ENCODE measurements at regions not wholly inside any gene's neighbourhood (a gene's known extent, or its start where the extent isn't known, plus 50 kb on each side); places are given as distances from the start of the nearest gene placed in this dataset.

DNA sequence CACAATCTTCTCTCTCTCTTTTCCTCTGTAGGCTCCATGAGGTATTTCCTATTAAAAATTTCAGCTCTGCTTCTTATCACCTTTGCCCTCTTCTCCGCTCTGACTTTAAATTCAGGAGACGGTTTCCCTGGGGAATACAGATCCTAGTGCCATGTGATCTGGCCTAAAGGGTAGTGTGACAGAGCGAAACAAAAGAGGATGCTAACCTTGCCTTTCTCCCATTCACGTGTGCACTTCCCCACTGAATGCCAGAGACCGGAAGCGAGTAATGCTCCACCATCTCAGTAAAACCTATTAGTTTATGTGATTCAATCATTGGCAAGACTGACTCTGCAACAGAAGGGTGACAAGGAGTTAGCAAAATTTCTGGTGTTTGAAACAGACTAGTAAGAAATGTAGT is 358.3 kb downstream of the ZNF521 start:
- DNase-seq, result no peak

DNA sequence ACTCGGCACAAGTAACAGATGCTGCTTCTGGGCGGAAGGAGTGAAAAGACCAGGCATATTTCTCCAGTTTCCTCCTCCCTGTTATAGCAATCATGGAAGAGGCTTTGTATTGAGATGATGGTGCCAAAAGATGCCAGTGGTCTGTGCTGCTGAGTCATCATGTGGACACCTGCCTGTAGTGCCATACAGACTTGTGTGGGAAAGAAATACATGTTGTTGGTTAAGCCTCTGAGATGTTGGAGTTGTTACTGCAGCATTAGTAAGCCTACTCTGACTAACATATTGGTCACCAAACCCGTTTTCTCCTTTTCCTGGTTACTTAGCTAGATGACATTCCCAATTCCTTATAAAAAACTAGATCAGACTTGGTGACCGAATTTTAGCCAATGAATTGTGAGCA is 356.9 kb downstream of the ZNF521 start:
- no peak for DNase-seq

DNA sequence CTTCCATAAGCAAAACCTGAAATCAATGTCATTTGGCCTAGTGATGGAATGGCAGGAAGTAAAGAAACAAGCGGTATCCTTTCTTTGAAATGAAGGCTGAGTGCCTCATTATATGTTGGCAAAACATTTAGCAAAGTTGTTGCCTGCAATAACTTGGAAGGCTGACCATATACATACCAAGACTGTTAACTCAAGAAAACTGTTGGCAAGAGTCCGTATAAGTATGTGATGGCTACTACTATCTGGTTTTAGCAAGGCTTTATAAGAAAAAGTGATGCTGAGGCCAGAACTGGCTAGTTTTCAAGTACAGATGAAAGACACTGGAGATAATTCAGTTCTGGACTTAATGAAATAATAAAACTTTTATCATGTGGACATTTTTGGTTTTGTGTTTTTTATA is 356.2 kb downstream of the ZNF521 start:
- DNase-seq, result no peak

DNA sequence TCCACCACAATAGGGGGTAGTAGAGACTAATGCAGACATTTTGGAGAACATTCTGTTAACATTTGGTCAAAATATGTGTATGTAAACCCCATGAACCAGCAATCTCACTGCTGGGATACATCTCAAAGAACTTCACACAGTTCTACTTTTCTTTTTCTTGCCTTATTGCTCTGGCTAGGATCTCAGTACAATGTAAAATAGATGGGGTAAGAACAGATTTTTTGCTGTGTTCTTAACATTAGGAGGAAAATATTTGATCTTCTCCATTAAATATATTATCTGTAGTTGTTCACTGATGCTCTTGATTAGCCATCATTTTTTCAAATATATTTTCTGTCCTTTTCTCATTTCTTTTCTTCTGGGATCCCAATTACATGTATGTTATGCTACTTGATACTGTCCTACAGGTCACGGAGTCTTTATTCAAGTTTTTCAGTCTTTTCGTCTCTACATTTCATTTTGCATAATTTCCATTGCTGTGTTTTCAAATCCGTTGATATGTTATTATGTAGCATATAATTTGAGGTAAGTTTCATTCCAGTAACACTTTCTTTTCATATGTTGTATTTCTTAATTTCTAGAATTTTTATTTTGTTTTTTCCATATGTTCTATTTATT is 352.2 kb downstream of the ZNF521 start:
- no peak for DNase-seq

DNA sequence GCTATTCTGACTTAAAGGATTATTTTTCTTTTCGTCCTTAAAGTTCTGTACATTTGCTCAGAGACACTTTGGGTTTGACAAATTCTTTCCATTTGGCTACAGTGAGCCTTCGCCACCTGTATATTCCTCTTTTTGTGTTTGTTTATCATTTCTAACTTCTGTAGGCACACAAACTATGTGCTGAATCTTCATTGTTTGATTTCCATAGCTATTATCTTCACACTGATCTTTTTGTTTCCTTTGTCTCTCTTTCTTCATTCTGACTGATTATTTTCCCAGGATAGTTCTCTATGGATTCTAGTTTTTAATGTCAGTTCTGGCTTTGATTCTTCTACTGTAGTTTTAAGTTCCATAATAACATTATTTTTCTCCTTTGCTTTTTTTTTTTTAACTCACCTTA is 350.2 kb downstream of the ZNF521 start:
- no peak for DNase-seq

DNA sequence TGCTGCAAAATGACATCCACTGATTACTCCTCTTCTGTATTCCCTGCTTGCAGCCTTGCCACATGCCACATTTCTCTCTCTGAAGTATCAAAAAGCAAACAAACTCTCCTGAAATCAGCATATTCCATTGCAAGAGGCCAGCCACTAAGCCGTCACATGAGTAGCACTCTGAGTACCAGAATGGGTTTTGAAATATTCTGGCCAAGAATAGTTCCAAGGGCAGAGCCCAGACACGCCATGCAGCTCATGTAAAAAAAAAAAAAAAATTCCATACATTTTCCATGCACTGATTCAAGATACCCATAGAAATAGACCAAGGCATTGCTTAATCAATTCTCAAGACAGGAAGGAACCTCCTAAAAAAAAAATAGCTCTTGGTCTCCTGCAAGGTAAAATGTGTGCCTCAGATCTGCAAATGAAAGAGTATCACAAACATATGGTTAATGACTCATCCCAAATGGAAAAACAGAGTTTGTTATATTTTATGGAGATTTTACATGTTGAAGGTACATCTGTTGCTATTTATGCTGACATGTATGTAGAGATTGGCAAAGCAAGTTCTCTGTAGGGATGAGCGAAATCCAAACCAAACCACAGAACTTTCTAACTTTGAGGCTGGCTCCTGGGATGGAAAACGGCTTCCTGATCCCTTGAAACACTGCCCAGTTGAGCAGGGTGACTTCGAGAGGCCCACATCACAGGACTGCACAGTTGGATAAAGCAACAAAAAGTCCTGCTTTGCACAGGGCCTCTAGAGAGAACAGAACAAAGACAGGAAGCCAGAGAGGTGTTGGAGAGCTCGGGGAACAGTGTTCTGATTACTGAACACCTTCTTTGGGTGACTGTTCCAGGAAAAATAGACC is 346.2 kb downstream of the ZNF521 start:
- DNase-seq, result no peak

DNA sequence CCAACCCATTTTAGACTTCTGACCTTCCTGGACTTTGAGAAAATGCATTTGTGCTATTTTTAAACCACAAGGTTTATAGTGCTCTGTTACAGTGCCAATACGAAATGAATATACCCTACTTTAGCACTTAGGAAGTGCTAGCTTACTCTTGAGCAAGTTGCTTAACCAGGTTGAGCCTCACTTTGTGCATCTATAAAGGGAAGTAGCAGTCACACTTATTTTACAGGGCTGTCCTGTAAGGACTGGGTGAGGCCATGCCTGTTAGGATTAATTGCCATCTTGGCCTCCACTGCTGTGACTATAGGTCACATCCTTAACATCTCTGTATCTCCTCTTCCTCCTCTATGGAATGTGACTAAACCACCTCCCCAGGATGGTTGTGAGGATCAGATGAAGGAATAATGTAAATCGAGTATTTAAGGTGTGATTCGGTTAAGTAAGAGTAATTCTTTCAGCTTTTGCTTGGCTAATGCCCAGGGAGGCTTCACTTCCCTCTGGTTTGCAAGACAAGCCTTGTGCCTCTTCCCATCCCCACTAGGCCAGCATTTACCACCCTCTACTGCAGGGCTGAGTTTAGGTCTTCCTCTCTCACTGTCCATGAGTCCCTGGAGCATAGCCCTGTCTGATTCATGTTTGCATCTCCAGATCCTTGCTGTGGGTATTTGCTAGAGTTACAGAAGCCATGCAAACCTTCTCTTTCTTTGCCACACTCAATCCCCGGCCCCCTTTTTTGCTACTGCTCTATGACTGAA is 341.2 kb downstream of the ZNF521 start:
- DNase-seq, result no peak

Measured in DMS 273 treated with DMSO at 0.1 percent for 48 hours (cell line).